HCT116 (cell line): ENCODE measurements at regions not wholly inside any gene's neighbourhood (a gene's known extent, or its start where the extent isn't known, plus 50 kb on each side); places are given as distances from the start of the nearest gene placed in this dataset.

ENCODE experiments used
- ATAC-seq: fragments of 200-7000 bp; cut with Tn5 transposase; 2 replicates; pipeline ENCODE4 v1.9.1; 2020; ENCODE audit warnings: mild to moderate bottlenecking, moderate library complexity
- BruUV-seq: library from RNA; stranded (reverse); fragments of 400-500 nt; replicated peaks from 2 replicates; lab custom pipeline; 2021; lab: Mats Ljungman, UMichigan
- CTCF ChIA-PET: fragments of 300-600 bp; sonication (Branson Sonifier 250); formaldehyde crosslinking; loops from one replicate; lab custom pipeline; 2021; ENCODE audit warnings: antibody characterized with exemption; lab: Charles Lee
- POLR2A ChIA-PET: fragments of 300-600, 350-600 bp; sonication (Branson Sonifier 250); formaldehyde crosslinking; loops from one replicate; lab custom pipeline; 2021; ENCODE audit warnings: antibody characterized with exemption; lab: Charles Lee
- RAD21 ChIA-PET, 2 experiments: fragments of 300-600 bp; sonication (Branson Sonifier 250); formaldehyde crosslinking; loops; one replicate each; lab custom pipeline; 2023; ENCODE audit warnings: low total read pairs in 2 of 2; ENCODE audit not compliant: uncharacterized antibody in 2 of 2, unreplicated experiment in 2 of 2, low non-redundant PET in 1 of 2; lab: Charles Lee
- DNase-seq: peaks from one replicate; pipeline ENCODE4 v3.0.0-alpha.2; 2010; ENCODE audit warnings: low read depth, low spot score
- H2AFZ ChIP-seq: fragments of 200-600 bp; shearing (Covaris generic), sonication (generic); 2 replicates; pipeline ENCODE4 v1.6.1; 2017; ENCODE audit warnings: low read depth, mixed run types, mixed read lengths, antibody characterized with exemption, low read length; ENCODE audit not compliant: poor library complexity, severe bottlenecking
- H3K27ac ChIP-seq: 2 replicates; pipeline ENCODE4 v1.5.1; 2012; ENCODE audit warnings: low read depth, low read length
- H3K27me3 ChIP-seq: fragments of 200-600 bp; sonication (generic); 2 replicates; pipeline ENCODE4 v1.6.1; 2016; ENCODE audit warnings: mixed run types, low read length, mixed read lengths; ENCODE audit not compliant: insufficient read depth
- H3K36me3 ChIP-seq, 2 experiments: fragments of 200-500 bp in 1 of 2; fragments of 200-600 bp in 1 of 2; sonication (Bioruptor generic) in 1 of 2; sonication (generic) in 1 of 2; 2 replicates each; pipeline versions ENCODE4 v1.5.1 to v1.6.1; 2014 to 2016; ENCODE audit warnings: low read length in 2 of 2, inconsistent platforms in 1 of 2, mixed read lengths in 1 of 2, mixed run types in 1 of 2; ENCODE audit not compliant: insufficient read depth in 2 of 2, control insufficient read depth in 1 of 2
- H3K4me1 ChIP-seq, 2 experiments: fragments of 200-600 bp in 1 of 2; sonication (generic) in 1 of 2; 2 replicates each; pipeline versions ENCODE4 v1.5.1 to v1.6.1; 2012 to 2017; ENCODE audit warnings: low read length in 2 of 2, inconsistent platforms in 1 of 2, mild to moderate bottlenecking in 1 of 2, mixed read lengths in 1 of 2, mixed run types in 1 of 2, moderate library complexity in 1 of 2; ENCODE audit not compliant: insufficient read depth in 2 of 2, control insufficient read depth in 1 of 2
- H3K4me2 ChIP-seq: fragments of 200-600 bp; sonication (generic); 2 replicates; pipeline ENCODE4 v1.6.1; 2017; ENCODE audit warnings: mixed run types, low read length, mixed read lengths
- H3K4me3 ChIP-seq, 2 experiments: fragments of 200-600 bp in 1 of 2; sonication (generic) in 1 of 2; replicated peaks in 1 of 2; 2 replicates each; pipeline ENCODE4 v1.5.1; 2011 to 2016; ENCODE audit warnings: low read length in 2 of 2, control low read depth in 1 of 2, low read depth in 1 of 2, mild to moderate bottlenecking in 1 of 2, mixed read lengths in 1 of 2, mixed run types in 1 of 2
- H3K79me2 ChIP-seq: fragments of 200-600 bp; sonication (generic); 2 replicates; pipeline ENCODE4 v1.6.1; 2017; ENCODE audit warnings: mild to moderate bottlenecking, mixed run types, low read length, moderate library complexity, mixed read lengths; ENCODE audit not compliant: insufficient read depth
- H3K9ac ChIP-seq: fragments of 200-600 bp; sonication (generic); 2 replicates; pipeline ENCODE4 v1.6.1; 2016; ENCODE audit warnings: low read length, mixed read lengths
- H3K9me2 ChIP-seq: fragments of 200-600 bp; sonication (generic), shearing (Covaris generic); 2 replicates; pipeline ENCODE4 v1.6.1; 2017; ENCODE audit warnings: mixed run types, mild to moderate bottlenecking, moderate library complexity; ENCODE audit not compliant: insufficient read depth
- H3K9me3 ChIP-seq, 2 experiments: fragments of 200-500 bp in 1 of 2; fragments of 200-600 bp in 1 of 2; sonication (Bioruptor generic) in 1 of 2; sonication (generic) in 1 of 2; 2 replicates each; pipeline ENCODE4 v1.6.1; 2014 to 2017; ENCODE audit warnings: low read length in 2 of 2, mixed read lengths in 2 of 2, inconsistent platforms in 1 of 2, low read depth in 1 of 2, mild to moderate bottlenecking in 1 of 2, mixed run types in 1 of 2, moderate library complexity in 1 of 2; ENCODE audit not compliant: control insufficient read depth in 1 of 2, insufficient read depth in 1 of 2
- H4K20me1 ChIP-seq: fragments of 200-600 bp; sonication (generic), shearing (Covaris generic); 2 replicates; pipeline ENCODE4 v1.6.1; 2017; ENCODE audit warnings: mixed run types, mild to moderate bottlenecking, moderate library complexity; ENCODE audit not compliant: insufficient read depth
- CBX3 ChIP-seq: IDR thresholded peaks from 2 replicates; pipeline ENCODE4 v1.6.1; 2012; ENCODE audit warnings: low read depth
- EGR1 ChIP-seq: IDR thresholded peaks from 2 replicates; pipeline ENCODE4 v1.6.1; 2012; ENCODE audit warnings: low read depth
- EZH2 ChIP-seq: fragments of 200-600 bp; sonication (generic); IDR thresholded peaks from 2 replicates; pipeline ENCODE4 v1.6.1; 2017; ENCODE audit warnings: antibody characterized with exemption, mixed run types
- FOSL1 ChIP-seq: IDR thresholded peaks from 2 replicates; pipeline ENCODE4 v1.6.1; 2012; ENCODE audit warnings: low read depth
- JUND ChIP-seq: IDR thresholded peaks from 2 replicates; pipeline ENCODE4 v1.6.1; 2012
- POLR2A ChIP-seq: IDR thresholded peaks from 2 replicates; pipeline ENCODE4 v1.7.0; 2011; ENCODE audit warnings: borderline replicate concordance; ENCODE audit not compliant: insufficient read depth, insufficient read length; ENCODE audit errors: extremely low read depth
- POLR2AphosphoS5 ChIP-seq: IDR thresholded peaks from 2 replicates; pipeline ENCODE4 v1.6.1; 2011; ENCODE audit warnings: mild to moderate bottlenecking, low read depth, low read length, moderate library complexity
- RAD21 ChIP-seq: IDR thresholded peaks from 2 replicates; pipeline ENCODE4 v1.6.1; 2012; ENCODE audit warnings: low read depth, mild to moderate bottlenecking
- SIN3A ChIP-seq: IDR thresholded peaks from 2 replicates; pipeline ENCODE4 v1.6.1; 2012; ENCODE audit warnings: low read depth
- SRF ChIP-seq: IDR thresholded peaks from 2 replicates; pipeline ENCODE4 v1.6.1; 2012; ENCODE audit warnings: low read depth
- TCF7L2 ChIP-seq: IDR thresholded peaks from 2 replicates; pipeline ENCODE4 v1.7.0; 2011; ENCODE audit warnings: borderline replicate concordance, inconsistent platforms; ENCODE audit not compliant: insufficient read depth, insufficient read length; ENCODE audit errors: extremely low read depth
- YY1 ChIP-seq: IDR thresholded peaks from 2 replicates; pipeline ENCODE4 v1.6.1; 2011; ENCODE audit warnings: low read length, low read depth, moderate library complexity, mild to moderate bottlenecking; ENCODE audit not compliant: insufficient replicate concordance; ENCODE audit errors: extremely low read depth
- ZNF274 ChIP-seq: fragments of 200-500 bp; sonication (Bioruptor generic); IDR thresholded peaks from 2 replicates; pipeline ENCODE4 v1.6.1; 2014; ENCODE audit warnings: mild to moderate bottlenecking, low read depth, low read length, inconsistent platforms
- intact Hi-C: fragments of 100-400 bp; cut with micrococcal nuclease; formaldehyde crosslinking; loops from 2 replicates; pipeline ENCODE4 v1.10.0; 2022
- TF ChIP-seq, protein P1 (sequence below): IDR thresholded peaks from 2 replicates; pipeline ENCODE4 v1.6.1; 2012
- TF ChIP-seq, protein P2 (sequence below): IDR thresholded peaks from 2 replicates; pipeline ENCODE4 v1.6.1; 2012; ENCODE audit warnings: low read depth
- TF ChIP-seq, protein P3 (sequence below), 3 experiments: fragments of 200-600 bp in 1 of 3; sonication (generic) in 1 of 3; IDR thresholded peaks in 2 of 3; conservative IDR thresholded peaks in 1 of 3; 2 replicates each; pipeline ENCODE4 v1.5.1; 2012 to 2017; ENCODE audit warnings: low read depth in 2 of 3, low read length in 2 of 3, antibody characterized with exemption in 1 of 3, borderline replicate concordance in 1 of 3, control low read depth in 1 of 3, mild to moderate bottlenecking in 1 of 3, mixed read lengths in 1 of 3, mixed run types in 1 of 3, moderate library complexity in 1 of 3; ENCODE audit not compliant: insufficient read depth in 1 of 3
- TF ChIP-seq, protein P4 (sequence below): IDR thresholded peaks from 2 replicates; pipeline ENCODE4 v1.6.1; 2012

DNA sequence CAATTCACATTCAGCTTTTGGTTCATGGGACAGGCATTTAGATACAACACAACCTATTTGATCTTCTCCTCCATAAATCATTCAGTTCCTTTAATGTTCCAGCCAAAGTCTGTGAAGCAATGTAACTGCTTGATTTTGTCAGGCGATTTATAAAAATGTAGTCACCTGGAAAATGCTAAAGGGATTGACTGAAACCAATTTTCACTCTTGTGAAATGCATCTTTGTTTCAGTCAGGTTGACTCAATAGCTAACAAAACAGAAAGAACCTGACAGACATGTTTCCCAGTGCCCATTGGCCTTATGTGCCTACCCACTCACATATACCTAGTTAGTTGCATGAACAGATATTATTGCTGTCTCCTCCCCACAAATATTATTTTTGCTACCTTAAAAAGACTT is 335.7 kb downstream of the CHRM3 start:
- H3K4me2 ChIP-seq = no peak overlapping the region
- no peak overlapping the region for H2AFZ ChIP-seq
- intact Hi-C loops = no loop called here
- H3K27ac ChIP-seq = no peak overlapping the region
- DNase-seq (no peak), ATAC-seq (no peak)
- H3K9me2 ChIP-seq = no peaks in the 10 kb centered on the region
- peaks cover 0 to 29% of the 10 kb centered on the region in 2 experiments; a peak in 2 of 4 replicates for H3K9me3 ChIP-seq
- H3K4me1 ChIP-seq = no peaks in the 10 kb centered on the region
- H3K27me3 ChIP-seq = no peaks in the 10 kb centered on the region
- no peak for TF ChIP-seq POLR2A
- no peak for TF ChIP-seq EZH2
- TF ChIP-seq TCF7L2 = no peak
- TF ChIP-seq, protein P1, sequence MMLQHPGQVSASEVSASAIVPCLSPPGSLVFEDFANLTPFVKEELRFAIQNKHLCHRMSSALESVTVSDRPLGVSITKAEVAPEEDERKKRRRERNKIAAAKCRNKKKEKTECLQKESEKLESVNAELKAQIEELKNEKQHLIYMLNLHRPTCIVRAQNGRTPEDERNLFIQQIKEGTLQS = no peak
- TF ChIP-seq YY1 = no peak
- TF ChIP-seq SIN3A = no peak
- TF ChIP-seq EGR1 = no peak
- TF ChIP-seq SRF = no peak
- TF ChIP-seq POLR2AphosphoS5 = no peak
- TF ChIP-seq, protein P2, sequence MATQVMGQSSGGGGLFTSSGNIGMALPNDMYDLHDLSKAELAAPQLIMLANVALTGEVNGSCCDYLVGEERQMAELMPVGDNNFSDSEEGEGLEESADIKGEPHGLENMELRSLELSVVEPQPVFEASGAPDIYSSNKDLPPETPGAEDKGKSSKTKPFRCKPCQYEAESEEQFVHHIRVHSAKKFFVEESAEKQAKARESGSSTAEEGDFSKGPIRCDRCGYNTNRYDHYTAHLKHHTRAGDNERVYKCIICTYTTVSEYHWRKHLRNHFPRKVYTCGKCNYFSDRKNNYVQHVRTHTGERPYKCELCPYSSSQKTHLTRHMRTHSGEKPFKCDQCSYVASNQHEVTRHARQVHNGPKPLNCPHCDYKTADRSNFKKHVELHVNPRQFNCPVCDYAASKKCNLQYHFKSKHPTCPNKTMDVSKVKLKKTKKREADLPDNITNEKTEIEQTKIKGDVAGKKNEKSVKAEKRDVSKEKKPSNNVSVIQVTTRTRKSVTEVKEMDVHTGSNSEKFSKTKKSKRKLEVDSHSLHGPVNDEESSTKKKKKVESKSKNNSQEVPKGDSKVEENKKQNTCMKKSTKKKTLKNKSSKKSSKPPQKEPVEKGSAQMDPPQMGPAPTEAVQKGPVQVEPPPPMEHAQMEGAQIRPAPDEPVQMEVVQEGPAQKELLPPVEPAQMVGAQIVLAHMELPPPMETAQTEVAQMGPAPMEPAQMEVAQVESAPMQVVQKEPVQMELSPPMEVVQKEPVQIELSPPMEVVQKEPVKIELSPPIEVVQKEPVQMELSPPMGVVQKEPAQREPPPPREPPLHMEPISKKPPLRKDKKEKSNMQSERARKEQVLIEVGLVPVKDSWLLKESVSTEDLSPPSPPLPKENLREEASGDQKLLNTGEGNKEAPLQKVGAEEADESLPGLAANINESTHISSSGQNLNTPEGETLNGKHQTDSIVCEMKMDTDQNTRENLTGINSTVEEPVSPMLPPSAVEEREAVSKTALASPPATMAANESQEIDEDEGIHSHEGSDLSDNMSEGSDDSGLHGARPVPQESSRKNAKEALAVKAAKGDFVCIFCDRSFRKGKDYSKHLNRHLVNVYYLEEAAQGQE = no peak
- no peak for TF ChIP-seq RAD21
- TF ChIP-seq, protein P3, sequence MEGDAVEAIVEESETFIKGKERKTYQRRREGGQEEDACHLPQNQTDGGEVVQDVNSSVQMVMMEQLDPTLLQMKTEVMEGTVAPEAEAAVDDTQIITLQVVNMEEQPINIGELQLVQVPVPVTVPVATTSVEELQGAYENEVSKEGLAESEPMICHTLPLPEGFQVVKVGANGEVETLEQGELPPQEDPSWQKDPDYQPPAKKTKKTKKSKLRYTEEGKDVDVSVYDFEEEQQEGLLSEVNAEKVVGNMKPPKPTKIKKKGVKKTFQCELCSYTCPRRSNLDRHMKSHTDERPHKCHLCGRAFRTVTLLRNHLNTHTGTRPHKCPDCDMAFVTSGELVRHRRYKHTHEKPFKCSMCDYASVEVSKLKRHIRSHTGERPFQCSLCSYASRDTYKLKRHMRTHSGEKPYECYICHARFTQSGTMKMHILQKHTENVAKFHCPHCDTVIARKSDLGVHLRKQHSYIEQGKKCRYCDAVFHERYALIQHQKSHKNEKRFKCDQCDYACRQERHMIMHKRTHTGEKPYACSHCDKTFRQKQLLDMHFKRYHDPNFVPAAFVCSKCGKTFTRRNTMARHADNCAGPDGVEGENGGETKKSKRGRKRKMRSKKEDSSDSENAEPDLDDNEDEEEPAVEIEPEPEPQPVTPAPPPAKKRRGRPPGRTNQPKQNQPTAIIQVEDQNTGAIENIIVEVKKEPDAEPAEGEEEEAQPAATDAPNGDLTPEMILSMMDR (IDR thresholded peaks at IDR 0.05 in 2 of 3, conservative IDR thresholded peaks at IDR 0.05 in 1 of 3; ENCODE audit: borderline replicate concordance in 1 of 3, insufficient read depth in 1 of 3, low read depth in 2 of 3, low read length in 2 of 3) = no peak
- TF ChIP-seq ZNF274 = no peak
- no peak for TF ChIP-seq CBX3
- TF ChIP-seq JUND = no peak
- TF ChIP-seq FOSL1 = no peak
- TF ChIP-seq, protein P4, sequence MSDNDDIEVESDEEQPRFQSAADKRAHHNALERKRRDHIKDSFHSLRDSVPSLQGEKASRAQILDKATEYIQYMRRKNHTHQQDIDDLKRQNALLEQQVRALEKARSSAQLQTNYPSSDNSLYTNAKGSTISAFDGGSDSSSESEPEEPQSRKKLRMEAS = no peak
- TF ChIP-seq, all 23 proteins: peak for 0
- ChIA-PET RAD21 (no interaction called here), CTCF (no interaction called here), POLR2A (no interaction called here)
- H3K4me3 ChIP-seq = no peak overlapping the region
- no peak overlapping the region for H3K9ac ChIP-seq
- no peaks in the 10 kb centered on the region for H3K36me3 ChIP-seq
- H3K79me2 ChIP-seq = no peaks in the 10 kb centered on the region
- BruUV-seq = no TSS peak
- H4K20me1 ChIP-seq = no peaks in the 10 kb centered on the region
